Caki2 (cell line): ENCODE measurements at regions not wholly inside any gene's neighbourhood (a gene's known extent, or its start where the extent isn't known, plus 50 kb on each side); places are given as distances from the start of the nearest gene placed in this dataset.

ENCODE experiments used
- DNase-seq: peaks from one replicate; pipeline ENCODE4 v3.0.0-alpha.2; 2015; ENCODE audit warnings: low read depth
- in situ Hi-C: cut with HindIII; loops from 2 replicates; pipeline ENCODE4 v1.10.0; 2016; ENCODE audit warnings: low sequenced_read_pairs, low pct_unique_long_range_greater_than_20kb, mixed read lengths

GRCh38 chr4:34010751-34011519 is 2233.4 kb downstream of the ARAP2 start:
- in situ Hi-C loops, result no loop called here
- DNase-seq, result no peak

- in situ Hi-C loops, result no loop called here
- no peak for DNase-seq
Measured at GRCh38 chr4:34035225-34035624, 2209.1 kb downstream of the ARAP2 start.

DNA sequence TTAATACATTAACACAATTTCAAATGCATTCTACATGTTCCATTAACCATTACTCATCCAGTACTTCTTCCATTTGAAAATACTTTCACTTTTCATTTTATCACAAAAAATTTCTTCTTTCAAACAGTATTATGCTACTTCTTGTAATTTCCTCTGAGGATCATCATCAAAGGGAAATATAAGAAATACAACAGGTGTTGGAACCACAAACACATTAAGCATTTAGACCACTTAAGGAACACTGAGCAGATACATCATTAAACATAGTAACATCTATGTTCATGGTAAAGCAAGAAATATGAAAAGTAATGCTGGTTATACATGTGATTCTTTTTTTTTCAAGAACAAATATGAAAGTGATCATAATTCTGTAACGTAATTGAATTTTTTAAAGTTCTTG is 2207.0 kb downstream of the ARAP2 start:
- no peak for DNase-seq
- in situ Hi-C loops, result no loop called here

DNA sequence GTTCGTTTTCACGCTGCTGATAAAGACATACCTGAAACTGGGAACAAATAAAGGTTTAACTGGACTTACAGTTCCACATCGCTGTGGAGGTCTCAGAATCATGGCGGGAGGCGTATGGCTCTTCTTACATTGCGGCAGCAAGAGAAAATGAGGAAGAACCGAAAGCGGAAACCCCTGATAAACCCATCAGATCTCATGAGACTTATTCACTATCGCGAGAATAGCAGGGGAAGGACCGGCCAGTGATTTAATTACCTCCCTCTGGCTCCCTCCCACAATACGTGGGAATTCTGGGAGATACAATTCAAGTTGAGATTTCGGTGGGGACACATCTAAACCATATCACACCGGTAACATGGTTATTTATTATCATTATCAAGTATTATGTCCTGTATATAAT is 2204.5 kb downstream of the ARAP2 start:
- no peak for DNase-seq
- in situ Hi-C loops, result no loop called here

DNA sequence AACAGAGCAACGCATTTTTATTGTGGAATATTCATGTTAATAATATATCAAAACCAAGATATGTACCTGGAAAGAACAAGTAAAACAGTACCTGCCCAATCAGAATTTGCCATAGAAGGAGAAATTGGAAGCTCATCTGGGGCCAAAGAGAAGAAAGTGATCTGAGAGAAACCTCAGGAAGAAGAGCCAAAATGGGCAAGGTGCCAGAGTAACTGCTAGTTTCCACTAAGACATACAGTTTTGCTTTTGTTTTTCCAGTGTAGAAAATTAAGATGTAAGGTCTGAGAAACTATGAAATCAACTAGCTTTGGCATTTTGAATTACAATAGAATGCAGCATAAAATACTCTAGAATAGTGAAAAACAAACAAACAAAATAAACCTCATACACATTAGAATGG is 2201.2 kb downstream of the ARAP2 start:
- no peak for DNase-seq
- in situ Hi-C loops, result no loop called here

DNA sequence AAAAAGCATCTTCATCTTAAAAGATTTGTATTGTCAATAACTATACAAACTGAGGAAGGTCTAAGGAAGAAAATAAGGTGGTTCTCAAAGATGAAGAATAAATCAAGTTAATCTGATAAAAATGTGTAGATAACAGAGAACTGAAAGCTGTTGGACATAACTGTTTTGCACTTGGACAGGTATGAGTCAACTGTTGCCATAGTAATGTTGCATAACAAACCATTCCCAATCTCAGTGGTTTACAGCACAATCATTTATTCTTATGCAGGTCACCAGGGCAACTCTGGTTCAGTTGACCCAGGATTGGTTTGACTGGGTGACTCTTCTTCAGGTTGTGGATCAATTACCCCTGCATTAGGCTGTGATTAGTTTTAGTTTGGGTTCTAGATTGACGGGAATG is 2197.7 kb downstream of the ARAP2 start:
- in situ Hi-C loops, result no loop called here
- peak; percentile 28 for DNase-seq

DNA sequence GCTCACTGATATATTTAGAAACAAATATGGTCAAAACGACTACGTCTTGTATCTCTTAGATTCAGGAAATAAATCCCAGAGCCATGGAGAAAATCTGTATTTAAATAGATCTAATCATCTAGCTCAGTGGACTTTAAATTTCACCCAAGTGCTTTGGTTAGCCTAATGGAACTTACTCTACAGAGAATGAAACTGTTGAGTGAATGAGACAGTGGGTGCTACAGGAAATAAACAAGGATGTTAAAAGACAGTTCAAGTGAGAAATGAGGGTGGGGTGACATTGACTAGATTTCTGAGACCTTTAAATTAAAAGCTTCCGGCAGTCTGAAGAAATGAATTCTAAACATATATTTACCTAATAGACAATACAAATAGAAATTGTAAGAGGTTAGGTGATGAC is 2197.0 kb downstream of the ARAP2 start:
- DNase-seq, result no peak
- in situ Hi-C loops, result no loop called here

- no peak for DNase-seq
- in situ Hi-C loops, result no loop called here
Measured at GRCh38 chr4:34066126-34066525, 2178.2 kb downstream of the ARAP2 start.

DNA sequence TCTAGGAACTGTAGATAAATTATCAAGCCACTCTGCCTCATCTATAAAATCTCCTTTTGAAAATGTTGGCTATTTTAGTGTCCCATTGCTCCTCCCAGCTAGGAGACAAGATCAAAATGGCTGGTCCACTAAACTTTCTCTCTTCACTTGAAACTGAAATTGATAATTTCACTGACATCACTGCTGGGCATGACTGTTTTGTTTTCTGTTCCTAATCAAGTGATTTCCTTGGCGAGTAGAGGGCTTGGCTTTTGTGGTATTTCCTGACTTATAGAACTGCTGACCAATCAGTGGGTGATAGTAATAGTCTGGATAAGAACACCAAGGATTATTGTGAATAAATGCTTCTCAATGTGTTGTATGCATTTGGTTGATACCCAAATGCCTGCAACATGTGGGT is 2152.9 kb downstream of the ARAP2 start:
- in situ Hi-C loops, result no loop called here
- no peak for DNase-seq

DNA sequence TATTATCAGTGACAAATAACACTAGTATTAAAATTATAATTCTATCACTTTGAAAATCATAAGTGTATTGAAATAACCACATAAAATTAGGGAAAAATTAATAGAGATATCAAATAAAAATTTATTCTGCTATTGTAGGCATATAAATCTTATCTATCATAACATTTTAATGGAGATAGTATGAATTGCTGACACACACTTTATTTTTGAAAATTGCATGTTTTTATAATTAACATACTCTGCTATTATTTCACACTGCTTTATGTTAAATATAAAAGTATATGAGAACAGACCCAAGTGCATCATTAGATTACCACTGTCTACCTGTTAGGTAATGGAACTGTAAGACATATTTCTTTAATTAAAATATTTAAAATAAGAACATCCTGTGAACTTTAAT is 2150.2 kb downstream of the ARAP2 start:
- in situ Hi-C loops, result no loop called here
- DNase-seq, result no peak

GRCh38 chr4:34105311-34105710 is 2139.0 kb downstream of the ARAP2 start:
- in situ Hi-C loops, result no loop called here
- DNase-seq, result no peak

DNA sequence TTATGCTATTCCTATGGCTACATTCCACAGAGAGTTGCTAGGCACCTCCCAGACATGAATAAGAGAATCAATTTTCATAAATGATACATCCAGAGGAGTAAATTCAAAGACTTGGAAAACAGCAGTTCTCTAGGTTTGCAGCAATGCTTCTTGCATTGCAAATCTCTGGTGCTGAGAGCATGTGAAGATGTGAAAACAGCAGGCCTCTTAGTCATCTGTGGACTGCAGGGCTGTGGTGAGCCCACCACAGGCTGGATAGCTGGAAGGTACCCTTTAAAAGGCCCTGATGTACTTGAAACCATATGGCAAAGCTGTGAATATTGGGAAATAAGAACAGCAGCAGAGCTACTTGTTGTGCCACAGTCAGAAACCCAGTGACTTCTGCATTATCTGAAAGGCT is 2135.9 kb downstream of the ARAP2 start:
- DNase-seq, result no peak
- in situ Hi-C loops, result no loop called here

DNA sequence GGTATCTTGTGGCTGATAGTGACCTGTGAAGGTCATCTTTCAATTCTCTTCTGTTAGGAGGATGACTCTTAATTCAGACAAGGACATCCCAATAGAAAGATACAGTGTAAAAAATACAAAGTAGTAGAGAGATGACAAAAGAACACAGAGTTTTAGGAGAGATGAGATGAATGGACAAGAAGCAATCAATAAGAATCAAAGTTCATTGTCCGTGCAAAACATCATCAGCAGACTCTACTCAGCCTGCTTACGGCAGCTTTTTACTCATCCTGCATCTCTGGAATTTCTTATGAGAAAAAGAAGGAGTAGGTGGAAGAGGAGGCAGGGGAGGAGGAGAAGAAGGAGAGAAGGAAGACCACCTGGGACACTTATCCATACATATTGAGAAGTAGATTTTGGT is 2131.7 kb downstream of the ARAP2 start:
- in situ Hi-C loops, result no loop called here
- DNase-seq, result no peak

- in situ Hi-C loops, result no loop called here
- DNase-seq, result no peak
Measured at GRCh38 chr4:34138385-34138784, 2105.9 kb downstream of the ARAP2 start.

GRCh38 chr4:34139346-34139745 is 2105.0 kb downstream of the ARAP2 start:
- in situ Hi-C loops, result no loop called here
- DNase-seq, result no peak

DNA sequence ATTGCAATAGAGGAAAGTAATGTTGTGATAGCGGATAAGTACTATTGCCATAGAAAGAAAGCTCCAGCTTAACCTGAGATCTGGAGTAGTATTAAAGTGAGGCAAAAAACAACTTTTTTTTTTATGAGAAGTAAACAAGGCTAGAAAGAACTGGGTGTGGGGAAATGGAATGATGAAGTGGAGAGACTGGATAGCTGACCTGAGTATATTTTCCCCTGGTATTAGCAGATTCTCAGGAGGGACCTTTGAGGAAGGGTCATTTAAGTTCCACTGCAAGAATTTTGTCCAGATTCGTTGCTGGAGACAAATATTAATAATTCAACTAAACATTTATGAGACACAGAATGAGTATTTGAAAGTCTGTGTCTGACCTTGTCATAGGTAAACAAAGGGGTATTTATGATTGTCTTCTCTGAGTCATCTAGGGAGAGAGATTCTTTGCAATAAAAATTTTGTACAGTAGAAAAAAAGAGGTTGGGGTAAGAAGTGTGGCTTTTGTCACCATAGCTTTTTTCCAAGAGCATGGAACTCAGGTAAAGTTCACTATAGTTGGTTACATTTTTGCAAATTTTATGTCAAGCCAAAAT is 2095.9 kb downstream of the ARAP2 start:
- in situ Hi-C loops, result no loop called here
- no peak for DNase-seq

GRCh38 chr4:34157547-34157946 is 2086.8 kb downstream of the ARAP2 start:
- DNase-seq, result no peak
- in situ Hi-C loops, result no loop called here

DNA sequence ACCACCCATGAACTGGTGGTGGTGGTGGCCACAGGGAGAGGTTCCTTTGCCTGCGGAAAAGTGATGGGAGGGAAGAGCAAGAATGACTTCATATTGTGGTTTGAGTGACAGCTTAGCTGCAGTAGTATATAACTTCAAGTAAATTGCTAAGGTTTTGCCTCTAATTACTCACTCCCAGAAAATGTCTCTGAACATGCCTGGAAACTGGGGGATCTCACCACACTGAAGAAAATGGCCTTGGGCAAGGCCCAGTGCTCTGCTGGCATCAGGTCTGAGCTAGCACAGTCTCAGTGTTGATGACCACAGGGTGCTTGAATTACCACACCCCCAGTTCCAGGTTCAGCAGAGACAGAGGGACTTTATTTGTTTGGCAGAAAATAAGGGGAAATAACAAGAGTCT is 2085.4 kb downstream of the ARAP2 start:
- in situ Hi-C loops, result no loop called here
- DNase-seq, result no peak

DNA sequence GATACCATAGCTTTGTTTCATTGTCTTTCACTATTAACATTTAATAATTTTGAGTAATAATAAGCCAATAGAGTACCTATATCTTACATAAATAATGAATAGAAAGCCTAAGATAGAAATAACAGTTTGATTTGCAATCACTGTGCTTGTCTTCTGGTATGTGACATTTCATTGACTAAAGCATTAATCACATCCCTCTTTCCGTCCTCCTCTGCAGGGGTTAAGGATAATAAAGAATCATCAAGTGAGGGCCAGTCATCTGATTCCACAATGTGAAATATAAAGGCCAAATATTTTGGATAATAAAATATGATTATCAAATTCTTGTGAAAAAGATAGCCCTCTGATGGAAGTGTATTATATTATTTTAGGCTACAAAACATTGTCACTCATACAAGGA is 2073.4 kb downstream of the ARAP2 start:
- in situ Hi-C loops, result no loop called here

GRCh38 chr4:34176609-34177008 is 2067.7 kb downstream of the ARAP2 start:
- in situ Hi-C loops, result no loop called here
- no peak for DNase-seq

More for the DNA sequence above, 2073.4 kb downstream of the ARAP2 start:
- DNase-seq, result no peak
